ENCODE measurements at regions not wholly inside any gene's neighbourhood (a gene's known extent, or its start where the extent isn't known, plus 50 kb on each side); places are given as distances from the start of the nearest gene placed in this dataset.

- DNase-seq (ENCODE audit: extremely low spot score, unreplicated experiment) = no peak
- Mint-ChIP-seq H3K4me1 (ENCODE audit: unreplicated experiment) (peaks cover 10% of the 10 kb centered on the region), H3K36me3 (ENCODE audit: unreplicated experiment) (no peaks in the 10 kb centered on the region), H3K27ac (ENCODE audit: unreplicated experiment) (no peak overlapping the region), H3K9me3 (ENCODE audit: unreplicated experiment) (no peaks in the 10 kb centered on the region), H3K27me3 (ENCODE audit: unreplicated experiment) (no peaks in the 10 kb centered on the region), H3K4me3 (ENCODE audit: unreplicated experiment) (no peak overlapping the region)
- TF ChIP-seq CTCF (IDR thresholded peaks at IDR 0.05) = no peak
Measured at GRCh38 chr17:14585099-14585498, 284.2 kb downstream of the HS3ST3B1 start.

GRCh38 chr17:14582996-14583395 lies 282.1 kb downstream of the HS3ST3B1 start:
- TF ChIP-seq CTCF (IDR thresholded peaks at IDR 0.05) = no peak
- H3K36me3 Mint-ChIP-seq (ENCODE audit: unreplicated experiment) = no peaks in the 10 kb centered on the region
- no peak overlapping the region for H3K4me3 Mint-ChIP-seq (ENCODE audit: unreplicated experiment)
- no peak for DNase-seq (ENCODE audit: extremely low spot score, unreplicated experiment)
- H3K27me3 Mint-ChIP-seq (ENCODE audit: unreplicated experiment) = no peaks in the 10 kb centered on the region
- no peaks in the 10 kb centered on the region for H3K9me3 Mint-ChIP-seq (ENCODE audit: unreplicated experiment)
- no peak overlapping the region for H3K27ac Mint-ChIP-seq (ENCODE audit: unreplicated experiment)
- H3K4me1 Mint-ChIP-seq (ENCODE audit: unreplicated experiment) = peaks cover 10% of the 10 kb centered on the region

GRCh38 chr17:14581186-14581830 lies 280.4 kb downstream of the HS3ST3B1 start:
- Mint-ChIP-seq H3K9me3 (ENCODE audit: unreplicated experiment) (no peaks in the 10 kb centered on the region), H3K4me1 (ENCODE audit: unreplicated experiment) (peaks cover 10% of the 10 kb centered on the region), H3K27me3 (ENCODE audit: unreplicated experiment) (no peaks in the 10 kb centered on the region), H3K36me3 (ENCODE audit: unreplicated experiment) (no peaks in the 10 kb centered on the region), H3K4me3 (ENCODE audit: unreplicated experiment) (no peak overlapping the region), H3K27ac (ENCODE audit: unreplicated experiment) (no peak overlapping the region)
- TF ChIP-seq CTCF (IDR thresholded peaks at IDR 0.05) = no peak
- DNase-seq (ENCODE audit: extremely low spot score, unreplicated experiment) = no peak

- Mint-ChIP-seq H3K36me3 (ENCODE audit: unreplicated experiment) (no peaks in the 10 kb centered on the region), H3K27ac (ENCODE audit: unreplicated experiment) (no peak overlapping the region), H3K4me3 (ENCODE audit: unreplicated experiment) (no peak overlapping the region), H3K27me3 (ENCODE audit: unreplicated experiment) (no peaks in the 10 kb centered on the region), H3K4me1 (ENCODE audit: unreplicated experiment) (peaks cover 8% of the 10 kb centered on the region), H3K9me3 (ENCODE audit: unreplicated experiment) (no peaks in the 10 kb centered on the region)
- no peak for DNase-seq (ENCODE audit: extremely low spot score, unreplicated experiment)
- TF ChIP-seq CTCF (IDR thresholded peaks at IDR 0.05) = no peak
Measured at GRCh38 chr17:14580499-14580898, 279.6 kb downstream of the HS3ST3B1 start.

- Mint-ChIP-seq H3K9me3 (ENCODE audit: unreplicated experiment) (no peaks in the 10 kb centered on the region), H3K27ac (ENCODE audit: unreplicated experiment) (no peak overlapping the region), H3K4me1 (ENCODE audit: unreplicated experiment) (peaks cover 11% of the 10 kb centered on the region), H3K4me3 (ENCODE audit: unreplicated experiment) (no peak overlapping the region), H3K27me3 (ENCODE audit: unreplicated experiment) (no peaks in the 10 kb centered on the region), H3K36me3 (ENCODE audit: unreplicated experiment) (no peaks in the 10 kb centered on the region)
- no peak for DNase-seq (ENCODE audit: extremely low spot score, unreplicated experiment)
- no peak for TF ChIP-seq CTCF (IDR thresholded peaks at IDR 0.05)
Measured at GRCh38 chr17:14579716-14580115, 278.8 kb downstream of the HS3ST3B1 start.

Measured in osteocyte (in vitro differentiated cells).